GM12873 (cell line): ENCODE measurements at regions not wholly inside any gene's neighbourhood (a gene's known extent, or its start where the extent isn't known, plus 50 kb on each side); places are given as distances from the start of the nearest gene placed in this dataset.

ENCODE experiments used
- CTCF ChIP-seq: IDR thresholded peaks from 2 replicates; pipeline ENCODE4 v1.5.1; 2012; ENCODE audit warnings: low read depth, mild to moderate bottlenecking, moderate library complexity, low read length, control low read depth; ENCODE audit not compliant: insufficient read depth; ENCODE audit errors: missing control alignments

DNA sequence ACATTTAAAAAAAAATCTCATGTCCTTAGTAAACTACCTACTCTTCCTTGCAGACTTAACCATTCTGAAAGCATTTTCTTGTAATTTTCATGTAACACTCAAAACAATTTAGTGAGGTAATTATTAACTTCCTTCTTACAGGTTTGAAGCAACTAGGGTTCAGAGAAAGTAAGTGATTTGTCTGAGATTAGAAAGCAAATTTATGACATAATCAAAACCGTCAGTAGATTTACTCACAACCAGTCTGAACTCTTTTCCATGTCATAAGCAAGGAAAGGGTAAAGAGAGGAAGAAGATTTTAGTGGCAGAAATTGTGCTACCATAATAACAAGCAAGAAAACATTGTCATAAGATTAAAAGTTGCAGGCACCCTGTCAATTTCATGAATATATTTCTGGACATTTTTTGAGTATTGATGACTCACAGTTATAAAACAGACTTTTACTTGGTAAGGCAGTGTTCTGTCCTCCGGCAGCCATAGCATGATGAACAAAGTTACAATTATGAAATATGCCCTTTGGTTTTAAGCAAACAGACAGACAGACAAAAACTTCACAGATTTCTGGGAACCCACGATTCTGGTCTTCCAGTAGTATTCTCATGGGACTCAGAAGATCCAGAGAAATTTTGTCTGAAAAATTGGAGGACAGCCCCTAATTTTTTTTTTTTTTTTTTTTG, 707.2 kb downstream of the RWDD3 start:
- TF ChIP-seq CTCF, result no peak

DNA sequence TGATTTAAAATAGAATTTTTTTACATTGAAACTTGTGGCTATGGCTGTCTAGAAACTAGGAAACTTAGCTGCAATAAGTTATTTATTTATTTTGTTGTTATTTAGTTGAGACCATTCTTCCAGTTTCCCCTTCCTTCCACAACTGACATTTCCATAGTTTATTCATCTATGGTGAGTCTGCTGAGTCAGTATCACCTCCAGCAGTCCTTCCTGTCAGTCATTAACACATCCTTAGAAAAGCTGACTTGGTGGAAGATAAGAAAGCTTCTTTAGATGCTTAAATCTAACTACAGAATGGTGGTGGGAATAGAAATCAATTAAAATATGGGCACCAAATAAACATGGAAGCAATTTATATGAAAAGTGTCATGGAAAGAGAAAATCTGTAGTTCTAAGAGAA, 714.0 kb downstream of the RWDD3 start:
- no peak for TF ChIP-seq CTCF

DNA sequence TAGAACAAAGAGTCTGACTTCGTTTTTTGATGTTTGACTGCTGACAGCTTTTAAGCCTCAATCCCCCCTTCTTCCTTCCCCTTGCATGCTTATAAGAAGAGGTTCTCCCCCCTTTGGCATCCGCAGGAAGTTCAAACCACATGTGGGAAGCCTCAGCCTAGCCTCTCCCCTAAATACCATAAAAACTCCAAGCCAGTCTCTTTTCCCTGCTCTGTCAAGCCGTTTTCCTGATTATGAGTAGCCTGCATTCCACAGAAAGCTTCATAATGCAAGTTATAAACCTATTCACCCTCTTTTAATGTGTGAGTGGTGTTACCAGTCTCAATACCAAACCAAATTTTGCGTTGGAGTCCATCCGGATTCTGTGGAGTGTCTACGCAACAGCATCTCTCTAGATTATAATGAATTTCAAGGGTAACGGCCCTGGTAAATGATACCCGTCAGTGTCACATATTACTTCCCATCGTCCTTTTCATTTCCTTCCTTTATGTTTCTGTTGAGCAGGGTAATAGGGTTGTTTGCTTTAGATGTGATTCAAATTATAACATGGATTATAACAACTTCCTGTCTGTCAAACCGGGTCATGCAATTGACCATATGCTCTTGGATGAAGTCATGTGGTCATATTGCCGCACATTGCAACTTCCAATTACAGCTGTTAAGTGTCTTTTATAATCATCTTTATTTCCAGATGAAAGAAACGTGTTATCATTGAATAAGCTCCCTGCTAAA, 717.5 kb downstream of the RWDD3 start:
- TF ChIP-seq CTCF, result no peak

GRCh38 chr1:95953015-95953414, 719.0 kb downstream of the RWDD3 start:
- no peak for TF ChIP-seq CTCF

- no peak for TF ChIP-seq CTCF
These were observed 720.6 kb downstream of the RWDD3 start for GRCh38 chr1:95954585-95954984.

DNA sequence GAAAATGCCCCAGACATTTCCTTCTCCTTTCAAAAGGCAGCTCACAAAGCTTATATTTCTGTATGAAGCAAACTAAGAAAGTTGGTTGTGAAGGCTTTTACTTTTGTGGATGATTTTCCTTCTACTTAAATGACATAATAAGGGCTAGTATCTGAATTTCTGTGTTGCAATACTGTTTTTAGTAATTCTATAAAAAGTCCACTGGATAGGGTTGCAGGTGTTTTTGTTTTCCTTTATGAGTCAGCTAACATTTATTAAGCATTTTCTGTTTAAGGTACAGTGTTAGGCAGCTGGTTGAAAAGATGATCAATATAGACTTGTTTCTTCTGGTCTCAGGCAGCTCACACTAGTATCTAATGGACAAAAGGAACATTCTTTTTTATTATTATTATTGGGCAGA, 722.2 kb downstream of the RWDD3 start:
- no peak for TF ChIP-seq CTCF

DNA sequence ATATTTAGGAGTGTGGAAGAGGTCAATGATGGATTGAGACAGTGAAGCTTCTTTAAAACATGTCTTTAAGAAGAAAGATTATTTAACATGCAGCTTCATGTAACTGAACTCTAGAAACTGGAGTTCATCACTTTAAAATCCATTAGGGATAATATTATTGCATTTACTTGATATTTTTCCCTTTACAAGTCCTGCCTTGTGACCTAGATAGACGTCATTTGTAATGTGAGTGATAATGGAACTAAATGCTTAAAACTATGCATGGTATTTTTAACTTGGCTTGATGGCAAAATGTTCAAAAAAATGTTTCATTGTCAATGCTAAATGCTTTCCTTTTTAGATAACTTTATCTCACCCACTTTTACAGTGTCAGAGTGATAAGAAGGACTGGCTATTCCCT, 723.7 kb downstream of the RWDD3 start:
- no peak for TF ChIP-seq CTCF
